ENCODE measurements at regions not wholly inside any gene's neighbourhood (a gene's known extent, or its start where the extent isn't known, plus 50 kb on each side); places are given as distances from the start of the nearest gene placed in this dataset.

GRCh38 chr2:167340322-167340721 lies 452.0 kb downstream of the XIRP2 start:
- H3K27ac ChIP-seq = no peak overlapping the region
- no peaks in the 10 kb centered on the region for H3K4me1 ChIP-seq
- H3K27me3 ChIP-seq = no peaks in the 10 kb centered on the region
- no peaks in the 10 kb centered on the region for H3K36me3 ChIP-seq
- no peak for TF ChIP-seq POLR2A (IDR thresholded peaks at IDR 0.05)
- TF ChIP-seq, protein P1, sequence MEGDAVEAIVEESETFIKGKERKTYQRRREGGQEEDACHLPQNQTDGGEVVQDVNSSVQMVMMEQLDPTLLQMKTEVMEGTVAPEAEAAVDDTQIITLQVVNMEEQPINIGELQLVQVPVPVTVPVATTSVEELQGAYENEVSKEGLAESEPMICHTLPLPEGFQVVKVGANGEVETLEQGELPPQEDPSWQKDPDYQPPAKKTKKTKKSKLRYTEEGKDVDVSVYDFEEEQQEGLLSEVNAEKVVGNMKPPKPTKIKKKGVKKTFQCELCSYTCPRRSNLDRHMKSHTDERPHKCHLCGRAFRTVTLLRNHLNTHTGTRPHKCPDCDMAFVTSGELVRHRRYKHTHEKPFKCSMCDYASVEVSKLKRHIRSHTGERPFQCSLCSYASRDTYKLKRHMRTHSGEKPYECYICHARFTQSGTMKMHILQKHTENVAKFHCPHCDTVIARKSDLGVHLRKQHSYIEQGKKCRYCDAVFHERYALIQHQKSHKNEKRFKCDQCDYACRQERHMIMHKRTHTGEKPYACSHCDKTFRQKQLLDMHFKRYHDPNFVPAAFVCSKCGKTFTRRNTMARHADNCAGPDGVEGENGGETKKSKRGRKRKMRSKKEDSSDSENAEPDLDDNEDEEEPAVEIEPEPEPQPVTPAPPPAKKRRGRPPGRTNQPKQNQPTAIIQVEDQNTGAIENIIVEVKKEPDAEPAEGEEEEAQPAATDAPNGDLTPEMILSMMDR (IDR thresholded peaks at IDR 0.05) = no peak
- H3K9me3 ChIP-seq = no peaks in the 10 kb centered on the region
- no peak overlapping the region for H3K4me3 ChIP-seq
- DNase-seq = no peak

- H3K27me3 ChIP-seq = no peaks in the 10 kb centered on the region
- H3K36me3 ChIP-seq = no peaks in the 10 kb centered on the region
- TF ChIP-seq, protein P1 (IDR thresholded peaks at IDR 0.05) = no peak
- no peak for TF ChIP-seq POLR2A (IDR thresholded peaks at IDR 0.05)
- no peak for DNase-seq
- H3K9me3 ChIP-seq = no peaks in the 10 kb centered on the region
- peaks cover 0 to 5% (median 0%) of the 10 kb centered on the region in 4 donors for H3K4me1 ChIP-seq
- no peak overlapping the region for H3K27ac ChIP-seq
- H3K4me3 ChIP-seq = no peak overlapping the region
Observed at GRCh38 chr2:167336213-167336612, 447.9 kb downstream of the XIRP2 start.

- no peak overlapping the region for H3K27ac ChIP-seq
- H3K4me1 ChIP-seq = peaks cover 0 to 5% (median 0%) of the 10 kb centered on the region in 4 donors
- no peak for TF ChIP-seq POLR2A (IDR thresholded peaks at IDR 0.05)
- TF ChIP-seq, protein P1 (IDR thresholded peaks at IDR 0.05) = no peak
- no peak overlapping the region for H3K4me3 ChIP-seq
- no peaks in the 10 kb centered on the region for H3K36me3 ChIP-seq
- no peaks in the 10 kb centered on the region for H3K27me3 ChIP-seq
- DNase-seq = no peak
- H3K9me3 ChIP-seq = no peaks in the 10 kb centered on the region
Observed at GRCh38 chr2:167335541-167335992, 447.3 kb downstream of the XIRP2 start.

- Histone ChIP-seq H3K27ac (no peak overlapping the region), H3K9me3 (no peaks in the 10 kb centered on the region), H3K4me3 (no peak overlapping the region), H3K36me3 (no peaks in the 10 kb centered on the region), H3K4me1 (peaks cover 0 to 5% (median 0%) of the 10 kb centered on the region in 4 donors), H3K27me3 (no peaks in the 10 kb centered on the region)
- no peak for DNase-seq
- no peak for TF ChIP-seq POLR2A (IDR thresholded peaks at IDR 0.05)
- TF ChIP-seq, protein P1 (IDR thresholded peaks at IDR 0.05) = no peak
Observed at GRCh38 chr2:167334146-167334742, 446.0 kb downstream of the XIRP2 start.

DNA sequence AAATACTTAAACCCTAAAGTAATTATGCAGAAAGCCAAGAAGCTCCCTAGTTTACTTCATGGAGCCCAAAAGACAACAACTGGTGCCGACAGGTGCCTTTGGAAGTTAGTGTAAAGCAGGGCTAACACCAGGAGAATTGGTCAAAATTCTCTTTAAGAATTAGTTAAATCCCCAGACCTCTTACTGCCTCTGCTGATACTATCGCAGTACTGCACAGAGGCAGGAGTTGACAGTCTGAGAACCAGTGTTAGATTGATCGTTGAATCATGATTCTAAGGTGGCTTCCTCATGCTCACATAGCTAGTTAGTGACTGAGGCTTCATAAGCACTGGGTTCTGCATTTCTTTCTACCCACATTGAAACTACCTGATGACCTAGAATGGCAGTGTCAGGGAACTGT lies 445.0 kb downstream of the XIRP2 start:
- H3K4me3 ChIP-seq = no peak overlapping the region
- TF ChIP-seq, protein P1 (IDR thresholded peaks at IDR 0.05) = no peak
- TF ChIP-seq POLR2A (IDR thresholded peaks at IDR 0.05) = no peak
- no peaks in the 10 kb centered on the region for H3K27me3 ChIP-seq
- no peak overlapping the region for H3K27ac ChIP-seq
- DNase-seq = no peak
- H3K36me3 ChIP-seq = no peaks in the 10 kb centered on the region
- H3K4me1 ChIP-seq = peaks cover 0 to 5% (median 0%) of the 10 kb centered on the region in 4 donors
- no peaks in the 10 kb centered on the region for H3K9me3 ChIP-seq
